Ovary (tissue), 3 donors: ENCODE measurements at regions not wholly inside any gene's neighbourhood (a gene's known extent, or its start where the extent isn't known, plus 50 kb on each side); places are given as distances from the start of the nearest gene placed in this dataset.

Source experiments
- CTCF ChIP-seq, 3 donors: fragments of 450-650 bp in 2 of 3; fragments of 200-600 bp in 1 of 3; IDR thresholded peaks; one replicate each; pipeline versions ENCODE4 v1.5.1 to v1.8.0; 2016 to 2022; ENCODE audit warnings: antibody characterized with exemption in 3 of 3, mild to moderate bottlenecking in 1 of 3
- EP300 ChIP-seq: sonication (generic); formaldehyde crosslinking; IDR thresholded peaks from one replicate; pipeline ENCODE4 v1.6.1; 2017; ENCODE audit warnings: antibody characterized with exemption
- POLR2A ChIP-seq: fragments of 450-650 bp; IDR thresholded peaks from one replicate; pipeline ENCODE4 v1.6.1; 2017; ENCODE audit warnings: antibody characterized with exemption, mild to moderate bottlenecking, moderate library complexity
- donor health status: DM: no; HTN: no; CAD: no.

- TF ChIP-seq CTCF (IDR thresholded peaks at IDR 0.05), result no peak
- no peak for TF ChIP-seq POLR2A
- no peak for TF ChIP-seq EP300
Observed at GRCh38 chr6:103277936-103278335, 1581.8 kb downstream of the HACE1 start.
